A673 (cell line): ENCODE measurements at regions not wholly inside any gene's neighbourhood (a gene's known extent, or its start where the extent isn't known, plus 50 kb on each side); places are given as distances from the start of the nearest gene placed in this dataset.

Experiments used
- EZH2 ChIP-seq: fragments of 200-600 bp; sonication (generic); IDR thresholded peaks from 2 replicates; pipeline ENCODE4 v1.6.1; 2017; ENCODE audit warnings: borderline replicate concordance, low read depth, mild to moderate bottlenecking, mixed read lengths, antibody characterized with exemption, low read length; ENCODE audit not compliant: poor library complexity, severe bottlenecking
- TF ChIP-seq, protein P1 (sequence below): fragments of 300-800, 200-600 bp; sonication (generic); conservative IDR thresholded peaks from 2 replicates; pipeline ENCODE4 v1.5.1; 2017; ENCODE audit warnings: low read depth, mild to moderate bottlenecking, antibody characterized with exemption, low read length, moderate library complexity, mixed read lengths

DNA sequence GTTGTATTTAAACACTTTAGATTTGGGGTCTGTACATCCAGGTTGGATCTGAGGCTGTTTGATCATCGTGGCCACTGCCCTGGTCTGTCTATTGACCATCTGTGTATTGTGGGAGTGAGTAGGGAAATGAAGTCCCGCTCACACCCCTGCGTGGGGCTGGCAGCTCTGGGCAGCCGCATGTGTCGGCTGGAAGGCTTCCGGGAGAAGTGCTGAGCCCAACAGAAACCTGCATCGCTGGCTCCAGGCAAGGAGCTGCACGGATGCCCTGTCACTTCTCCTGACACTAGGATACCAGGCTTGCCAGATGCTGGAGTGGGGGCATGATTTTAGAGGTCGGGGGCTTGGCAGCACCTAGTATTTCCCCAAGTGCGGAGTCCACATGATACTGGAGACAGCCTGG, 93.6 kb downstream of the PHETA1 start:
- TF ChIP-seq, protein P1, sequence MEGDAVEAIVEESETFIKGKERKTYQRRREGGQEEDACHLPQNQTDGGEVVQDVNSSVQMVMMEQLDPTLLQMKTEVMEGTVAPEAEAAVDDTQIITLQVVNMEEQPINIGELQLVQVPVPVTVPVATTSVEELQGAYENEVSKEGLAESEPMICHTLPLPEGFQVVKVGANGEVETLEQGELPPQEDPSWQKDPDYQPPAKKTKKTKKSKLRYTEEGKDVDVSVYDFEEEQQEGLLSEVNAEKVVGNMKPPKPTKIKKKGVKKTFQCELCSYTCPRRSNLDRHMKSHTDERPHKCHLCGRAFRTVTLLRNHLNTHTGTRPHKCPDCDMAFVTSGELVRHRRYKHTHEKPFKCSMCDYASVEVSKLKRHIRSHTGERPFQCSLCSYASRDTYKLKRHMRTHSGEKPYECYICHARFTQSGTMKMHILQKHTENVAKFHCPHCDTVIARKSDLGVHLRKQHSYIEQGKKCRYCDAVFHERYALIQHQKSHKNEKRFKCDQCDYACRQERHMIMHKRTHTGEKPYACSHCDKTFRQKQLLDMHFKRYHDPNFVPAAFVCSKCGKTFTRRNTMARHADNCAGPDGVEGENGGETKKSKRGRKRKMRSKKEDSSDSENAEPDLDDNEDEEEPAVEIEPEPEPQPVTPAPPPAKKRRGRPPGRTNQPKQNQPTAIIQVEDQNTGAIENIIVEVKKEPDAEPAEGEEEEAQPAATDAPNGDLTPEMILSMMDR, result no peak
- no peak for TF ChIP-seq EZH2
